PC-9 (cell line): ENCODE measurements at regions not wholly inside any gene's neighbourhood (a gene's known extent, or its start where the extent isn't known, plus 50 kb on each side); places are given as distances from the start of the nearest gene placed in this dataset.

ENCODE experiments used
- CTCF ChIP-seq: fragments of 200-600 bp; sonication (generic); conservative IDR thresholded peaks from 2 replicates; pipeline ENCODE4 v1.6.1; 2017; ENCODE audit warnings: mixed run types, antibody characterized with exemption, mild to moderate bottlenecking, moderate library complexity
- EZH2 ChIP-seq: fragments of 200-600 bp; sonication (generic); IDR thresholded peaks from 2 replicates; pipeline ENCODE4 v1.8.0; 2017; ENCODE audit warnings: antibody characterized with exemption, low read depth

GRCh38 chr11:28505232-28505631 is 397.0 kb downstream of the METTL15 start:
- TF ChIP-seq CTCF (no peak), EZH2 (no peak)
